ENCODE measurements at regions not wholly inside any gene's neighbourhood (a gene's known extent, or its start where the extent isn't known, plus 50 kb on each side); places are given as distances from the start of the nearest gene placed in this dataset.

GRCh38 chr1:84060781-84061180 lies 61.8 kb upstream of the TTLL7 start:
- no peak overlapping the region for H3K4me3 ChIP-seq (ENCODE audit: low read depth, low read length)
- TF ChIP-seq CTCF (IDR thresholded peaks at IDR 0.05; ENCODE audit: borderline replicate concordance, insufficient read depth, low read depth, low read length): no peak

- TF ChIP-seq CTCF (IDR thresholded peaks at IDR 0.05; ENCODE audit: borderline replicate concordance, insufficient read depth, low read depth, low read length): no peak
- H3K4me3 ChIP-seq (ENCODE audit: low read depth, low read length): no peak overlapping the region
Measured at GRCh38 chr1:84048820-84049219, 49.9 kb upstream of the TTLL7 start.
